HCT116 (cell line): ENCODE measurements at regions not wholly inside any gene's neighbourhood (a gene's known extent, or its start where the extent isn't known, plus 50 kb on each side); places are given as distances from the start of the nearest gene placed in this dataset.

ENCODE experiments used
- CTCF ChIP-seq, 3 experiments: fragments of 200-600 bp in 1 of 3; sonication (generic) in 1 of 3; IDR thresholded peaks in 2 of 3; conservative IDR thresholded peaks in 1 of 3; 2 replicates each; pipeline ENCODE4 v1.5.1; 2012 to 2017; ENCODE audit warnings: low read depth in 2 of 3, low read length in 2 of 3, antibody characterized with exemption in 1 of 3, borderline replicate concordance in 1 of 3, control low read depth in 1 of 3, mild to moderate bottlenecking in 1 of 3, mixed read lengths in 1 of 3, mixed run types in 1 of 3, moderate library complexity in 1 of 3; ENCODE audit not compliant: insufficient read depth in 1 of 3
- EZH2 ChIP-seq: fragments of 200-600 bp; sonication (generic); IDR thresholded peaks from 2 replicates; pipeline ENCODE4 v1.6.1; 2017; ENCODE audit warnings: antibody characterized with exemption, mixed run types
- FOSL1 ChIP-seq: IDR thresholded peaks from 2 replicates; pipeline ENCODE4 v1.6.1; 2012; ENCODE audit warnings: low read depth
- JUND ChIP-seq: IDR thresholded peaks from 2 replicates; pipeline ENCODE4 v1.6.1; 2012
- MAX ChIP-seq: IDR thresholded peaks from 2 replicates; pipeline ENCODE4 v1.6.1; 2012
- POLR2A ChIP-seq: IDR thresholded peaks from 2 replicates; pipeline ENCODE4 v1.7.0; 2011; ENCODE audit warnings: borderline replicate concordance; ENCODE audit not compliant: insufficient read depth, insufficient read length; ENCODE audit errors: extremely low read depth
- RAD21 ChIP-seq: IDR thresholded peaks from 2 replicates; pipeline ENCODE4 v1.6.1; 2012; ENCODE audit warnings: low read depth, mild to moderate bottlenecking
- SIN3A ChIP-seq: IDR thresholded peaks from 2 replicates; pipeline ENCODE4 v1.6.1; 2012; ENCODE audit warnings: low read depth
- TCF7L2 ChIP-seq: IDR thresholded peaks from 2 replicates; pipeline ENCODE4 v1.7.0; 2011; ENCODE audit warnings: borderline replicate concordance, inconsistent platforms; ENCODE audit not compliant: insufficient read depth, insufficient read length; ENCODE audit errors: extremely low read depth
- TF ChIP-seq, protein P1 (sequence below): IDR thresholded peaks from 2 replicates; pipeline ENCODE4 v1.6.1; 2012

DNA sequence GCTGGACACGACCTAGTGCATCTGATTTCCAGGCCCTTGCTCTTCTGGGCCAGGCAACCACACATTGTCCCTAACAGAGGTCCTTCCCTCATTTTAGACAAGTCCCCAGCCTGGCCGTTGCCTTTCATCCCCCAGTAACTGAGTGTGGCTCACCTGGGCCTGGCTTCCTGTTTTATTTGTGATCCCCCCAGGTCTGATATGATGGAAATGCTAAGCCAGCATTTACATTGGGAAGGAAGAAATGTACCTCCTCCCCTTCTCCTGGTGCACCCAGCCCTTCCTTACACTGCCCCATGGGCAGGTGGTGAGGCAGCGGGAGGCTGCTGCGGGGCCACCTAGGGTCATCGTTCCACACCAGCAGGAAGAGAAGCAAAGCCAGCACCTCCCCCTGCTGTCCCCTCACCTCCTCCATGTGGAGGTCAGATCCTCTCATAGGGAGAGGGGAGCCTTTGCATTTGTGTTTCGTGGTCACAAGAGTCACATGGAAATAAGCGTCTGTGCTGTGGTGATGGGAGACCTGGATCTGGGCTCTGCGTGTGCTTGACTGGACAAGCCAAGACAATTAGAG, 108.8 kb downstream of the GLRX3 start:
- TF ChIP-seq CTCF (IDR thresholded peaks at IDR 0.05 in 2 of 3, conservative IDR thresholded peaks at IDR 0.05 in 1 of 3; ENCODE audit: borderline replicate concordance in 1 of 3, insufficient read depth in 1 of 3, low read depth in 2 of 3, low read length in 2 of 3), result no peak
- TF ChIP-seq, protein P1, sequence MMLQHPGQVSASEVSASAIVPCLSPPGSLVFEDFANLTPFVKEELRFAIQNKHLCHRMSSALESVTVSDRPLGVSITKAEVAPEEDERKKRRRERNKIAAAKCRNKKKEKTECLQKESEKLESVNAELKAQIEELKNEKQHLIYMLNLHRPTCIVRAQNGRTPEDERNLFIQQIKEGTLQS, result no peak
- TF ChIP-seq MAX, result no peak
- TF ChIP-seq TCF7L2, result no peak
- no peak for TF ChIP-seq RAD21
- no peak for TF ChIP-seq SIN3A
- no peak for TF ChIP-seq POLR2A
- TF ChIP-seq JUND, result no peak
- TF ChIP-seq FOSL1, result no peak
- TF ChIP-seq EZH2, result no peak
